Upper lobe of left lung (tissue), 4 donors: ENCODE measurements at regions not wholly inside any gene's neighbourhood (a gene's known extent, or its start where the extent isn't known, plus 50 kb on each side); places are given as distances from the start of the nearest gene placed in this dataset.

Source experiments
- CTCF ChIP-seq, 6 experiments: fragments of 450-650 bp in 4 of 6; fragments of 200-600 bp in 2 of 6; sonication (generic) in 2 of 6; IDR thresholded peaks; one replicate each; pipeline ENCODE4 v1.5.1; 2016 to 2019; ENCODE audit warnings: antibody characterized with exemption in 6 of 6
- POLR2A ChIP-seq, 4 donors: fragments of 450-650 bp; IDR thresholded peaks; one replicate each; pipeline ENCODE4 v1.5.1; 2016 to 2017; ENCODE audit warnings: antibody characterized with exemption in 4 of 4, mild to moderate bottlenecking in 2 of 4
- POLR2AphosphoS5 ChIP-seq, 2 donors: sonication (generic); formaldehyde crosslinking; IDR thresholded peaks; one replicate each; pipeline ENCODE4 v1.5.1; 2017; ENCODE audit warnings: antibody characterized with exemption in 2 of 2

DNA sequence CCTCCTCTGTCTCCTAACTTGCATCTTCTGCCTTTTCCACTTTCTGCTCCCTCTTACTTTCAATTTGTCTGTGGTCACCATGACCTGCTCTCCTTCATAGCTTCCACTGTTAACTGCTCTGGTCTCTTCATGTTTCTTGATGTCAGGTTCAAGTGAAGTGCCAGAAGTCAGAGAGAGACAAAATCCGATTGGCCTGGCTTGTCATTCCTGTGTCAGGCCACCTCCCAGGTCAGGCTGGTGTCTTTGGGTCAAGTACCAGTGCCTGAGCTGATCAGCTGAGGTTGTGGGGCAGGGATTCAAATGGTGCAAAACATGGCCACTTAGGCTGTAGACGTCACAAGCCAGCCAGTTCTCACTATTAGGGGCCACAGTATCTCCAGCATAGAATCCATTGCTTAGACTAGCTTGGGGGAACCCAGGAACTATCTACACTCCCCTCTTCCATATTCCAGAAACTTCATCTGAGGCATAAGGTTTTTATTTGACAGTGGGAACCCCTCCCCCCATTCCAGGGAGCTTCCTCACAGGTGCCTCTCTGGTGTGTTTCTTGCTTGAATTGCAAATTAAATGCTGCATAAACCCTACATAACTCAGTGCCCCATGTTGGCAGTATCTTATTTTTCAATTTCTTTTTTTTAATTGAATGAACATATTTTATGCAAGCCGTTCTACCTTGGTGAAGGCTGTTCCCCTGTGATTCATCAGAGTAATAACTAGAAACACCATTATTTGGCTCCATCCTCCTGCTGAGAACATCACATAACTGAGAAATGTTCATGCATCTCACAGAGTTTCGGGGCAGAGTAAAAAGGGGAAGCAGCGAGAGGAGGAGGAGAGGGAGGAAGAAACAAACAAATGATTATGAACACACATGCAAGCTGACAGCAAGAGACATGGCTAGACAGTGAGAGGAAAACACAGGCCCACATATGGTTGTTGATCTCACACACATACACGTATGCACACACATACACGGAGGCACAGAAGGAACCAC lies 175.8 kb downstream of the TLE3 start:
- TF ChIP-seq CTCF (IDR thresholded peaks at IDR 0.05) (no peak), POLR2AphosphoS5 (IDR thresholded peaks at IDR 0.05) (no peak), POLR2A (IDR thresholded peaks at IDR 0.05) (no peak)
